CD8-positive, alpha-beta memory T cell (primary cell): ENCODE measurements at regions not wholly inside any gene's neighbourhood (a gene's known extent, or its start where the extent isn't known, plus 50 kb on each side); places are given as distances from the start of the nearest gene placed in this dataset.

Source experiments
- CTCF ChIA-PET: fragments of 350-600 bp; sonication (Branson Sonifier 250); formaldehyde crosslinking; loops from one replicate; lab custom pipeline; 2021; ENCODE audit warnings: antibody characterized with exemption; lab: Charles Lee
- POLR2A ChIA-PET: fragments of 350-600 bp; sonication (Branson Sonifier 250); formaldehyde crosslinking; loops from one replicate; lab custom pipeline; 2021; ENCODE audit warnings: antibody characterized with exemption; lab: Charles Lee
- DNase-seq, 5 donors: peaks; one replicate each; pipeline versions ENCODE4 v3.0.0 to v3.0.0-alpha.2; 2020 to 2022; ENCODE audit warnings: mixed read lengths in 1 of 5
- H3K27ac ChIP-seq: one replicate; pipeline ENCODE4 v1.7.0; 2013; ENCODE audit warnings: low read depth, mild to moderate bottlenecking, low read length, moderate library complexity
- H3K27me3 ChIP-seq: 2 replicates; pipeline ENCODE4 v1.7.0; 2013; ENCODE audit warnings: low read length, mild to moderate bottlenecking; ENCODE audit not compliant: insufficient read depth, poor library complexity, severe bottlenecking
- H3K36me3 ChIP-seq: 2 replicates; pipeline ENCODE4 v1.7.0; 2013; ENCODE audit warnings: mild to moderate bottlenecking, low read length, moderate library complexity; ENCODE audit not compliant: insufficient read depth
- H3K4me1 ChIP-seq: 2 replicates; pipeline ENCODE4 v1.7.0; 2013; ENCODE audit warnings: mild to moderate bottlenecking, low read length, moderate library complexity; ENCODE audit not compliant: insufficient read depth
- H3K4me3 ChIP-seq: 2 replicates; pipeline ENCODE4 v1.7.0; 2013; ENCODE audit warnings: mild to moderate bottlenecking, low read length
- H3K9me3 ChIP-seq: 2 replicates; pipeline ENCODE4 v1.7.0; 2013; ENCODE audit warnings: mild to moderate bottlenecking, low read length
- H3K27ac Mint-ChIP-seq, 8 donors: one replicate each; pipeline ENCODE4 v1.8.0; 2020 to 2021; ENCODE audit warnings: mixed read lengths in 8 of 8, mild to moderate bottlenecking in 6 of 8, inconsistent platforms in 3 of 8, moderate library complexity in 3 of 8
- H3K27me3 Mint-ChIP-seq, 2 donors: one replicate each; pipeline ENCODE4 v1.8.0; 2020 to 2021; ENCODE audit warnings: mixed read lengths in 2 of 2, mild to moderate bottlenecking in 1 of 2, moderate library complexity in 1 of 2
- H3K36me3 Mint-ChIP-seq, 3 donors: one replicate each; pipeline ENCODE4 v1.8.0; 2020 to 2021; ENCODE audit warnings: mixed read lengths in 3 of 3, inconsistent platforms in 1 of 3, mild to moderate bottlenecking in 1 of 3
- H3K4me1 Mint-ChIP-seq, 3 donors: one replicate each; pipeline ENCODE4 v1.8.0; 2020 to 2021; ENCODE audit warnings: mixed read lengths in 3 of 3, inconsistent platforms in 1 of 3, mild to moderate bottlenecking in 1 of 3
- H3K4me3 Mint-ChIP-seq, 7 donors: one replicate each; pipeline ENCODE4 v1.8.0; 2020 to 2021; ENCODE audit warnings: mixed read lengths in 7 of 7, mild to moderate bottlenecking in 6 of 7, moderate library complexity in 4 of 7, inconsistent platforms in 2 of 7
- H3K9me3 Mint-ChIP-seq, 5 donors: one replicate each; pipeline ENCODE4 v1.8.0; 2020 to 2022; ENCODE audit warnings: mixed read lengths in 5 of 5, mild to moderate bottlenecking in 3 of 5, moderate library complexity in 2 of 5, inconsistent platforms in 1 of 5

- no peaks in the 10 kb centered on the region for H3K9me3 ChIP-seq
- no peak overlapping the region for H3K27ac ChIP-seq
- H3K4me1 Mint-ChIP-seq: no peaks in the 10 kb centered on the region
- H3K27me3 ChIP-seq: no peaks in the 10 kb centered on the region
- H3K36me3 Mint-ChIP-seq: no peaks in the 10 kb centered on the region
- no peak overlapping the region for H3K4me3 ChIP-seq
- H3K27me3 Mint-ChIP-seq: no peaks in the 10 kb centered on the region
- no peak overlapping the region for H3K4me3 Mint-ChIP-seq
- POLR2A ChIA-PET: no interaction called here
- DNase-seq: no peak
- H3K9me3 Mint-ChIP-seq: peaks cover 0 to 3% (median 0%) of the 10 kb centered on the region in 5 donors
- H3K27ac Mint-ChIP-seq: no peak overlapping the region
- CTCF ChIA-PET: no interaction called here
- H3K36me3 ChIP-seq: no peaks in the 10 kb centered on the region
- H3K4me1 ChIP-seq: no peaks in the 10 kb centered on the region
Measured at GRCh38 chr7:32257621-32258020, 187.4 kb upstream of the PDE1C start.

GRCh38 chr7:32256811-32257210, 186.6 kb upstream of the PDE1C start:
- ChIA-PET POLR2A (no interaction called here), CTCF (no interaction called here)
- Histone ChIP-seq H3K4me3 (no peak overlapping the region), H3K36me3 (no peaks in the 10 kb centered on the region), H3K27ac (no peak overlapping the region), H3K27me3 (no peaks in the 10 kb centered on the region), H3K4me1 (no peaks in the 10 kb centered on the region), H3K9me3 (no peaks in the 10 kb centered on the region)
- Mint-ChIP-seq H3K9me3 (peaks cover 0 to 3% (median 0%) of the 10 kb centered on the region in 5 donors), H3K4me3 (no peak overlapping the region), H3K4me1 (no peaks in the 10 kb centered on the region), H3K27me3 (no peaks in the 10 kb centered on the region), H3K36me3 (no peaks in the 10 kb centered on the region), H3K27ac (no peak overlapping the region)
- no peak for DNase-seq

GRCh38 chr7:32256376-32256775, 186.2 kb upstream of the PDE1C start:
- Histone ChIP-seq H3K9me3 (no peaks in the 10 kb centered on the region), H3K27me3 (no peaks in the 10 kb centered on the region), H3K4me3 (no peak overlapping the region), H3K27ac (no peak overlapping the region), H3K36me3 (no peaks in the 10 kb centered on the region), H3K4me1 (no peaks in the 10 kb centered on the region)
- Mint-ChIP-seq H3K4me1 (no peaks in the 10 kb centered on the region), H3K9me3 (peaks cover 0 to 3% (median 0%) of the 10 kb centered on the region in 5 donors), H3K27me3 (no peaks in the 10 kb centered on the region), H3K36me3 (no peaks in the 10 kb centered on the region), H3K27ac (no peak overlapping the region), H3K4me3 (no peak overlapping the region)
- ChIA-PET CTCF (no interaction called here), POLR2A (no interaction called here)
- DNase-seq: no peak

GRCh38 chr7:32255036-32255435, 184.8 kb upstream of the PDE1C start:
- Mint-ChIP-seq H3K36me3 (no peaks in the 10 kb centered on the region), H3K9me3 (peaks cover 0 to 3% (median 0%) of the 10 kb centered on the region in 5 donors), H3K27ac (no peak overlapping the region), H3K4me1 (no peaks in the 10 kb centered on the region), H3K4me3 (no peak overlapping the region), H3K27me3 (no peaks in the 10 kb centered on the region)
- ChIA-PET POLR2A (no interaction called here), CTCF (no interaction called here)
- Histone ChIP-seq H3K36me3 (no peaks in the 10 kb centered on the region), H3K4me1 (no peaks in the 10 kb centered on the region), H3K27me3 (no peaks in the 10 kb centered on the region), H3K4me3 (no peak overlapping the region), H3K9me3 (no peaks in the 10 kb centered on the region), H3K27ac (no peak overlapping the region)
- DNase-seq: no peak

- Histone ChIP-seq H3K4me1 (no peaks in the 10 kb centered on the region), H3K27ac (no peak overlapping the region), H3K27me3 (no peaks in the 10 kb centered on the region), H3K9me3 (no peaks in the 10 kb centered on the region), H3K4me3 (no peak overlapping the region), H3K36me3 (no peaks in the 10 kb centered on the region)
- ChIA-PET POLR2A (no interaction called here), CTCF (no interaction called here)
- no peak overlapping the region for H3K27ac Mint-ChIP-seq
- DNase-seq: no peak
- H3K27me3 Mint-ChIP-seq: no peaks in the 10 kb centered on the region
- H3K36me3 Mint-ChIP-seq: no peaks in the 10 kb centered on the region
- no peak overlapping the region for H3K4me3 Mint-ChIP-seq
- no peaks in the 10 kb centered on the region for H3K9me3 Mint-ChIP-seq
- H3K4me1 Mint-ChIP-seq: no peaks in the 10 kb centered on the region
Measured at GRCh38 chr7:32253299-32253698, 183.1 kb upstream of the PDE1C start.

- no peak for DNase-seq
- no peaks in the 10 kb centered on the region for H3K27me3 Mint-ChIP-seq
- H3K27ac Mint-ChIP-seq: no peak overlapping the region
- CTCF ChIA-PET: no interaction called here
- Histone ChIP-seq H3K36me3 (no peaks in the 10 kb centered on the region), H3K4me3 (no peak overlapping the region), H3K4me1 (no peaks in the 10 kb centered on the region), H3K27ac (no peak overlapping the region), H3K9me3 (no peaks in the 10 kb centered on the region), H3K27me3 (no peaks in the 10 kb centered on the region)
- H3K4me3 Mint-ChIP-seq: no peak overlapping the region
- H3K36me3 Mint-ChIP-seq: no peaks in the 10 kb centered on the region
- no peaks in the 10 kb centered on the region for H3K4me1 Mint-ChIP-seq
- POLR2A ChIA-PET: no interaction called here
- no peaks in the 10 kb centered on the region for H3K9me3 Mint-ChIP-seq
Measured at GRCh38 chr7:32251659-32252058, 181.5 kb upstream of the PDE1C start.

- Mint-ChIP-seq H3K4me3 (no peak overlapping the region), H3K4me1 (no peaks in the 10 kb centered on the region), H3K27ac (no peak overlapping the region), H3K27me3 (no peaks in the 10 kb centered on the region), H3K36me3 (no peaks in the 10 kb centered on the region), H3K9me3 (no peaks in the 10 kb centered on the region)
- CTCF ChIA-PET: no interaction called here
- DNase-seq: no peak
- Histone ChIP-seq H3K4me3 (no peak overlapping the region), H3K9me3 (no peaks in the 10 kb centered on the region), H3K36me3 (no peaks in the 10 kb centered on the region), H3K27me3 (no peaks in the 10 kb centered on the region), H3K4me1 (no peaks in the 10 kb centered on the region), H3K27ac (no peak overlapping the region)
- POLR2A ChIA-PET: no interaction called here
Measured at GRCh38 chr7:32250471-32251260, 180.5 kb upstream of the PDE1C start.

GRCh38 chr7:32250003-32250402, 179.8 kb upstream of the PDE1C start:
- Mint-ChIP-seq H3K9me3 (no peaks in the 10 kb centered on the region), H3K27ac (no peak overlapping the region), H3K4me3 (no peak overlapping the region), H3K27me3 (no peaks in the 10 kb centered on the region), H3K4me1 (no peaks in the 10 kb centered on the region), H3K36me3 (no peaks in the 10 kb centered on the region)
- Histone ChIP-seq H3K4me1 (no peaks in the 10 kb centered on the region), H3K27me3 (no peaks in the 10 kb centered on the region), H3K4me3 (no peak overlapping the region), H3K36me3 (no peaks in the 10 kb centered on the region), H3K27ac (no peak overlapping the region), H3K9me3 (no peaks in the 10 kb centered on the region)
- CTCF ChIA-PET: no interaction called here
- POLR2A ChIA-PET: no interaction called here
- no peak for DNase-seq
